ENCODE measurements at regions not wholly inside any gene's neighbourhood (a gene's known extent, or its start where the extent isn't known, plus 50 kb on each side); places are given as distances from the start of the nearest gene placed in this dataset.
"Not testable (repeated sequence)": the region's sequence is repeated elsewhere in the genome, so short reads cannot be mapped to it uniquely, and the experiment has no call there.

DNA sequence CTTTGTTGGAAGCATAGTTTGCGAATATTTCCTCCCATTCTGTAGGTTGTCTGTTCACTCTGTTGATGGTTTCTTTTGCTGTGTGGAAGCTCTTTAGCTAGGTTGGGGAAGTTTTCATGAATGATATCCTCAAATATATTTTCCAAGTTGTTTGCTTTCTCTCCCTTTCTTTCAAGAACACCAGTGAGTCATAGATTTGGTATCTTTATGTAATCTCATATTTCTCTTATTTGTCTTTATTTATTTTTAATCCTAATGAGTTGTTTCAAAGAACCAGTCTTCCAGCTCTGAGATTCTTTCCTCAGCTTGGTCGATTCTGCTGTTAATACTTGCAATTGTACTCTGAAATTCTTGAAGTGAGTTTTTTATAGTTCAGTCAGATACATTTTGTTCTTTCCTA is 628.0 kb upstream of the ID4 start:
- no peak for DNase-seq (ENCODE audit: low read depth in 4 of 4, low spot score in 3 of 4)

DNA sequence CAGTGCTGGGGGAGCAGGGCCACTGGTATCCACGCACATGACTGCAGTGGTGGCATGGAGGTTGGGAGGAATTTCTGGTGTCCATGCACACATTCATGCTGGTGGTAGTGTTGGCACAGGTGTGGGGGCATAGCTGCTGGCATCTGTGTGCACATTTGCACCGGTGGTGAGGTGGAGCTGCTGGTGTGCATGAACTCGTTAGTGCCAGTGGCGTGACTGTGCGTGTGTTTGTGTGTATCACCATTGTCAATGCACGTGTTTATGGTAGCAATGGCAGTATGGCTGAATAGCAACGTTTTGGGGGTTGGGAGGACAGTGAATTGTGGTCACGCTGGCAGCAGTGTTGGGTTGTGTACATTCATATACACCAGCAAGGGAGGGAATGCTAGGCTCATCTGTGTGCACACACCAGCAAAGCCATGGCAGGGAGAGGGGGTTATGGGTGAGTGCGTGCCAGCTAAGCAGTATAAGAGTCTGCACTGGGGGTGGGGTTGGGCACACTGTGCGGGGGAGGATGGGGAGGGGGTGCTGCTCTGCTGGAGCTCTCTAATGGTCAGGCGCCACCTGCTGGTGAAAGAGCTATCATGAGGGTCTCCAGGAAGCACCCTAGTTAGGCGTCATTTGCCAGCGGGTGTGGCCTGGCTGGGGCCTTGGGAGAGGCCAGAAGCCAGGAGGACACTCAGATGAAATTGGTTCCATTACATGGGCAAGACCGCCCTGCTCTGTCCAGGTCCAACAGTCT is 626.1 kb upstream of the ID4 start:
- DNase-seq (ENCODE audit: low read depth in 4 of 4, low spot score in 3 of 4), result no peak

DNA sequence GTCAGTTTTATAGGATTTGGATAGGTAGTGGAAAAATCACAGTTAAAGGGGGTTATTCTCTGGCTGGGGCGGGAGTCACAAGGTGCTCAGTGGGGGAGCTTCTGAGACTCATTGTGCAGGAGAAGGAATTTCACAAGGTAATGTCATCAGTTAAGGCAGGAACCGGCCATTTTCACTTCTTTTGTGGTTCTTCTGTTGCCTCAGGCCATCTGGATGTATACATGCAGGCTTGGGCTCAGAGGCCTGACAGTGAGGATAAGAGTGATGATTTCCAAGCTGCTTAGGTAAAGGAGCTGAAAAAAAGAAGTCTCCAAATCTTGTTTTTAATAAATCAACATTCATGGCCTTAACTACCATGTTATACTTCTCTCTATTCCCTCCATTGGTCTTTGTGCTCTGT is 622.9 kb upstream of the ID4 start:
- DNase-seq (ENCODE audit: low read depth in 4 of 4, low spot score in 3 of 4), result no peak

DNA sequence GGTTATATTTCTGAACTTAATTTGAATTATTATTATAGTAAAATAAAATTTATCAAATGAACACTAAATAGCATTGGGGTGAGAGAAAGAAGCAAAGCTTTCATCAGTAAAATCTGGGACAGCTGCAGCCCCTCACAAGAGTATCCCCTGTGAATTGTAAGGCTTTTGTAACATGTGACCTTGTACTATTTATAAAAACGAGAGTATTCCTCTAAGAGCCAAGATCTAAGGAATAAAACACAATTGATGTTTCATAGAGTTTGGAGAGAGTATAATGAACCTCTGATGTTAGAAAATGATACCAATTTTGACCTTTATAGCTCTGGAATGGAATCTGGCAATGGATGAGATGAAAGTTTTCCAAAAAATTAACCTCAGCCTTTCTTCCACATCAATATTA is 617.2 kb upstream of the ID4 start:
- peak; percentile 5 to 33 (median 20) for DNase-seq (ENCODE audit: low read depth in 4 of 4, low spot score in 3 of 4)

DNA sequence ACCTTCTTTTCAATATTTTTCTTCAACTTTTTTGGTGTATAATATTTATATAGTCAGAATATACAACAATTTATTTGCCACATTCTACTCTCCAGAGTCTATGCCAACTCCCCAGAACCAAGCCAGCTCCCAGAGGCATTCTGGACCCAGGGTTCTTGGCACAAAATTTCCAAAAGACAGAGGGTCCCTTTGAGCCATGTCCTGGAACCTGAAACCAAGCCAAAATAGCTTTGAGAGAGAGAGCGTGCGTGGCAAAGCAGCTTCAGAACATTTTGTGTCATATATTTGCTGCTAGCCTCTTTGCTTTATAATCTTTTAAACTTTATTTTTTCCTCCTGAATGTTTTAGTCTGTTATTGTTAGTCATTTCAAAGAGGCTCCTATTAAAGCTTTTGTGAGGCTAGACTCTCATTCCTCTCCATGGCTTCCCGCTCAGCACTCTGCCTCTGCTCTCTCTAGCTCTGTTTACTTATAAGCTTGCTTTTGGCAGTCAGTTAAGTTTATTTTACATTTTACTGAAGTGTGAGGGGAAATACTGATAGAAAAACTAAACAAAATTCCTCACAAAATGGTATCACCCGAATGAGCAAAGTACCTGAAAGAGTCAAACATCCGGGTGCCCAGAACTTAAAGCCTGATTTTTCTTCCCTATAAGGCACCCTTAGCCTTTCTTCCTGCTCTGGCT is 605.1 kb upstream of the ID4 start:
- no peak for DNase-seq (ENCODE audit: low read depth in 4 of 4, low spot score in 3 of 4)

DNA sequence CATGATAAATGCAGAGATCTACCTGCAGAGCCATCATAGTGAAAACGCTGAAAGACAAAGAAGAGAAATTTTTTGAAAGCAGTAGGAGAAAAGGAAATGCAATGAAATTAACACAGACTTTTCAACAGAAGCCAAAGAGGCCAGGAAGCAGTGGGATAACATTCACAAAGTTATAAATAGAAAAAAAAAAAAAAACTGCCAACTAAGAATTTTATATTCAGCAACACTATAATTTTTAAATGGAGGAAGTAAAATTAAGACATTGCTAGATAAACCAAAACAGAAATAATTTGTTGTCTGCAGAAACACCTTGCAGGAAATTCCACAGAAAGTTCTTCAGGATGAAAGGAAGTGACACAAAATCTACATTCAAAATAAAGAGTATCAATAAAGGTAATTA is 591.5 kb upstream of the ID4 start:
- DNase-seq (ENCODE audit: low read depth in 4 of 4, low spot score in 3 of 4), result no peak

DNA sequence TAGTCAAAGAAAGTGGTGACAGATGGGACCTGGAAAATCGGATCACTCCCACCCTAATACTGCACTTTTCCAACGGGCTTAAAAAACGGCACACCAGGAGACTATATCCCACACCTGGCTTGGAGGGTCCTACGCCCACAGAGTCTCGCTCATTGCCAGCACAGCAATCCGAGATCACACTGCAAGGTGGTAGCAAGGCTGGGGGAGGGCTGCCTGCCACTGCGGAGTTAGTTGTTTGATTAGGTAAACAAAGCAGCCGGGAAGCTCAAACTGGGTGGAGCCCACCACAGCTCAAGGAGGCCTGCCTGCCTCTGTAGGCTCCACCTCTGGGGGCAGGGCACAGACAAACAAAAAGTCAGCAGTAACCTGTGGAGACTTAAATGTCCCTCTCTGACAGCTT is 590.0 kb upstream of the ID4 start:
- not testable (repeated sequence) for DNase-seq (ENCODE audit: low read depth in 4 of 4, low spot score in 3 of 4)

DNA sequence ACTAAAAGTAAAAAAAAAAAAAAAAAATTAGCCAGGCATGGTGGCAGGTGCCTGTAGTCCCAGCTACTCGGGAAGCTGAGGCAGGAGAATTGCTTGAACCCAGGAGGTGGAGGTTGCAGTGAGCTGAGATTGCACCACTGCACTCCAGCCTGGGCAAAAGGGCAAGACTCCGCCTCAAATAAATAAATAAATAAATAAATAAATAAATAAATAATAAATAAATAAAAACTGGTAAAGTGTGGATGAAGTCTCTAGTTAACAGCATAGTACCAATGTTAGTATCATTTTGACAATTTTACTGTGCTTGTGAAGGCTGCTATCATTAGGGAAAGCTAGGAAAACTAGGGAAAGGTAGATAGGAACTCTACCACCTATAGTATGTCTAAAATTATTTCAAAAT is 581.0 kb upstream of the ID4 start:
- not testable (repeated sequence) for DNase-seq (ENCODE audit: low read depth in 4 of 4, low spot score in 3 of 4)

DNA sequence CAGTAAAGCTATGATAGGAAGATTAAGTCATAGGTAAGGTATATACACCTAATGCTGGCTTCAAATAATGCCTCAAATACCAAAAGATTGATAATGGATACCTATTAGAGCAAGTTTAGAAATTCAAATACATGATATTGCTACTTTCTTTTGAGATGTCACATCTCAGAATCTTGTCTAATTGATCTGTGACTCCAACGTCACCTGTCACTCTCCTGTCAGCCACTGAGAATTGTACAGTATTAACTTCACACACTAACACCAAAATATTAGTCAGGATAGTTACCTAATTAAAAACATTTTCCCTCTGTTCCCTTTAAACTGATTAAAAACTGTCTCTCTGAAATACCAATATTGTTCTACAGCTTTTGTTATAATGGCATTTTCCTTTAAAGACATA is 575.5 kb upstream of the ID4 start:
- no peak for DNase-seq (ENCODE audit: low read depth in 4 of 4, low spot score in 3 of 4)

DNA sequence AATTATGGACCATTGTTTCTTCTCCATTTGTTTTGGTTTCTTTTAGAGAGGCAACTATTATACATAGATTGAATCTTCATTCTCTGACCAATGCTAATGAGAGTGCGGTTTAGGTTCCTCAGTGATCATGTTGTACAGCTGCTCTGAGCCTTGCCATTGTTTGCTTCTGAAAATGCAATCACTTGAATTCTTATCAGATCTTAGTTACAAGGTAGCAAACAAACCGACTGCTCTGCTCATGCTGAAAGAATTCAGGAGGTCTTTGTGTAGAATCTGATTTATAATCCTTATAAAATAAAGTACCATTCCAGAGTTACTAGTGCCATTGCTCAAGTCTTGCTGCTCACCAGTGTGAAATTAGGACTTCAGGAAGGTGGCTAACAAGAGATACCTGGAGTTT is 569.1 kb upstream of the ID4 start:
- no peak for DNase-seq (ENCODE audit: low read depth in 4 of 4, low spot score in 3 of 4)

DNA sequence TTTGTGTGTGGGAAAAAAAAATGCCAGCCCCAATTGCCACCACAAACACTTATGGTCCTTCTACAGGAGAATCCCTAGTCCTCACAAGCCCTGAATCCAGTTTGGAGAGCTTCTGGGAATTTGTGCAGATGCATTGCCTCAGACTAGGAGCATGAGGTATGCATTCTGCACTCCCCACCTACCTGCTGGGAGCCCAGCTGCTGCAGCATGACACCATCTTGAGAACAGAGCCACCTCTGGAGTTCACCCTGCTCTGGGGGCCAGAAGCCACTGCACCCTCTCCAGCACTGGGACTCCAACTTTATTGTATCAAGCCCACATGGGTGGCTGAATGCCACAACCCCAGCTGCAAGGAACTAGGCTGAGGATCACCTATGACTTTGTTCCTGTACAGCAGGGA is 568.5 kb upstream of the ID4 start:
- no peak for DNase-seq (ENCODE audit: low read depth in 4 of 4, low spot score in 3 of 4)

DNA sequence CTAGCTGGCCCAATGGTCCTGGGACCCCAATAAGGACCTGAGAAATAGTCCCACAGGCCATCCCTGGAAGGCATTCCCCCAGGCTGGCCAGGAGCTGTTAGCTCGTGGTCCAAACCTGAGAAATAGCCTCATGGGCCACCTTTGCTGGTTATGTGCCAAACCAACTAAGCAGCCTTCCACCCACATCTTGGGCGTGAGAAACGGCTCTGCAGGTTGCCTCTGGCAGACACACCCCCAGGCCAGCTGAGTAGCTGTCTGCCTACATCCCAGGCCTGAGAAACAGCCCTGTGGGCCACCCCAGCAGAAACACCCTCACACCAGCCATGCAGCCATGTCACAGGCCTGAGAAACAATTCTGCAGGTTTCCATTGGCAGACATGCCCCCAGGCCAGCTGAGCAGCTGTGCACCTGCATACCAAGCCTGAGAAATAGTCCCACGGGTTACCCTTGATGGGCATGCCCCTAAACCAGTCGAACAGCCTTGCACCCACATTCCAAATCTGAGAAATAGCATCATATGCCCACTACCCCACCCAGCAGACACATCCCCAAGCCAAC is 567.8 kb upstream of the ID4 start:
- no peak for DNase-seq (ENCODE audit: low read depth in 4 of 4, low spot score in 3 of 4)

DNA sequence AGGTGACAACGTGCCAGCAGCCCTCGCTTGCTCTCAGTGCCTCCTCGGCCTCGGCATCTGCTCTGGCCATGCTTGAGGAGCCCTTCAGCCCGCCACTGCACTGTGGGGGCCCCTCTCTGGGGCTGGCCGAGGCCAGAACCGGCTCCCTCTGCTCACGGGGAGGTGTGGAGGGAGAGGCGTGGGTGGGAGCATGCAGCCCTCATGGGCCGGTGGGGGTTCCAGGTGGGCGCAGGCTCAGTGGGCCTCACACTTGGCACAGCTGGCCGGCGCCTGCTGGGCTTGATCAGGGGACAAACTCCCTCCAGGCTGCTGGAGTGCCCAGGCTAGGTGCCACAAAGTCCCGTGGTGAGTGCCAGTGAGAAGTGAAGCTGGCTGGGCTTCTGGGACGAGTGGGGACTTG is 566.6 kb upstream of the ID4 start:
- no peak for DNase-seq (ENCODE audit: low read depth in 4 of 4, low spot score in 3 of 4)

DNA sequence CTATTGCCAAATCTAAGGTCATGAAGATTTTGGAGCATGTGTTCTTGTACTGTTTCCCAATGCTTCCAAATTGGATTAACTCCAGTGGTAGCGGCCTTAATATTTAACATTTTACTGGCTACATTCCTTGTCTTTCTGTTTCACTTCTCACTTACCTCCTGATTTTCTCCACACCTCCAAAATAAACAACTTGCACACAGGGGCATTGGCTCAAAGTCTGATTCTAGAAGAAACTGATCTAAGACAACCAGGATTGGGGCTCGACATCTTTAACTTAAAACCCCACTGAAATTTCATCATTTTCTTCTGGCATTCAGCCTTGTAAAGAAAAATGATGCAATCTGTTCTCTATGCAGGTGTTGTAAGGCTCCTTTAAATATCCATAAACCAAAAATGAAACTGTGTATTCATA is 557.9 kb upstream of the ID4 start:
- DNase-seq (ENCODE audit: low read depth in 4 of 4, low spot score in 3 of 4), result no peak

DNA sequence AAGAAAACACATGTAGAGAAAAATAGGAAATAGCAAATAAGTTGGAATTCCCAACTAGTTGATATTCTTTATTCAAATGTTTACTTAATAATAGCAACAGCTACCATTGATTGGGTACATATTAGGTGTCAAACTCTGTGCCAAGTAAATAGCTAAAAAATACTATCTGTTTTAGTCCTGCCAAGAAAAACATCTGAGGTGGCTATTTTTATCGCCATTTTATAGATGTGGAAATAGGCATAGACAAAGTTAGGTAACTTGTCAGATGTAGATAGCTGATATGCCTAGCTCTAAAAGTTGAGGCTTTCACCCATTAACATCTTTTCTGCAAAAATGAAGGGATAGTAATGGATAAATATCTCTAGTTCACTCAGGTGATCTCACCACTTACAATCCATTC is 549.2 kb upstream of the ID4 start:
- no peak for DNase-seq (ENCODE audit: low read depth in 4 of 4, low spot score in 3 of 4)

DNA sequence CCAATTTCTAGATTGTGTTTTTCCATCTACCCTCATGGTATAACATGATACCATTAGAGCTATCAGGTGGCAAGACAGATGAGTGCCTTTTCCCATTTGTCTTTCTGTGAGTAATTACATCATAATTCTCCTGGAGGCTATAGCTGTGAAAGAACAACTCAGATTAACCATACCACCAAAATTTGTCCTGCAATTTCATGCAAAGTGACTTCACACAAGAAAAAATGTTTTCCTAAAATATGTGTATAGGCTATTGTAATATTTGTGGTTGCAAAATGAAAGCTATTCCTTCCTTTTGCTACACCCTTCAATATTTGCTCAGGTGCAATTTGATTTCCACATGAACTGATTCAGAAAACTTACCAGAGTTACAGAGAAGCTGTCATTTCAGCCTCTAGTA is 547.7 kb upstream of the ID4 start:
- DNase-seq (ENCODE audit: low read depth in 4 of 4, low spot score in 3 of 4), result no peak

DNA sequence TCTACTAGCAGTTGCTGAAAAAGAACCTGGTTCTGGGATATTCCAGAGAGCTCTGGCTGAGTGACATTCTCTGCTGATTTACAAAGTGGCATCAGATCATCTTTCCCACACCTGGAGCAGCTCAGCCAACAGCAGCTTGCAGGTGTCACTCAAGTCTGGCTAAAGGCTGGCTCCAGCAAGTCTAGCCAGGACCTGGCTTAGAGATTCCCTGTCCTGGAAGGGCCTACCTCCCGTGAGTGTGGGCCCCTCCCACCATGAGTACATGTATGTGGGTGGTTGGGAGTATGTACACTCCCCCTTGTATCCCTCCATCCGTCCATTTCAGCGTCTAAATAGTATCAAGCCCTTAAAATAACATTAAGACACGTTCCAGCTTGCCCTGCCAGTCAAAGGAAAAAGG is 539.3 kb upstream of the ID4 start:
- no peak for DNase-seq (ENCODE audit: low read depth in 4 of 4, low spot score in 3 of 4)

DNA sequence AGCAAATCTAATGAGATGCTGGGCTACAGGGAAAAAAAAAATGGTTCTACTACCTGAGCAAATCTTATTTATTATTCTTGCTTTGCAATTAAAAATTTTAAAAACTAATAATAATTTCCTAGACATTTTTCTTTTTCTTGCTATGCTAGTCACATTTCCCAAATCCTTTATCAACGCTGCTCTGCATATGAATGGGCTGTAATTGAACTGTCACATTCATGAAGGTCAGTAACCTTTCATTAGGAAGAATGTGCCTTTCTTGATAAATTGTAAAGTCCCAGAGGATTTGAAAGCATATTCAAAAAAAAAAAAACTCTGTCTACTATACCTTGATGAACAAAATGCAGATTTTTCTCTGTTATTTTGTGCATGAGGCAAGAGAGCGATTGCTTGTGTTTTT is 538.7 kb upstream of the ID4 start:
- no peak for DNase-seq (ENCODE audit: low read depth in 4 of 4, low spot score in 3 of 4)

DNA sequence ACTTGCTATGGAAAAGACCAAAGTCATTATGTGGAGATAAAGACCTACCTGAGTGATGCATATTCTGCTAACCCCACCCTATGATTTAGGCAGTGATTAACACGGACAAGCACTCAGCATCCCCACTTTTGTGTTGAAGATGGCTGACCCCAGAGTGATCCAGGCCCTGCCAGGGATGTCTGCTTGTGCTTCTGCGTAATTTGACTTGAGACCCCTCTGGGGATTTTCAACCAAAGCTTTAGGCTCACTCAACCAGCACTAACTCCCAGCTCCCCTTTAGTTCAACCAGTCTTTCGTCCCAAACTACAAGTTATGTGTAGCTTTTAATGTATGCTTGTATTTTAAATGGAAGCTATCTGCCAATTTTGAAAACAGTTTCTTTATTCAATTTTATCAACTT is 538.0 kb upstream of the ID4 start:
- no peak for DNase-seq (ENCODE audit: low read depth in 4 of 4, low spot score in 3 of 4)

DNA sequence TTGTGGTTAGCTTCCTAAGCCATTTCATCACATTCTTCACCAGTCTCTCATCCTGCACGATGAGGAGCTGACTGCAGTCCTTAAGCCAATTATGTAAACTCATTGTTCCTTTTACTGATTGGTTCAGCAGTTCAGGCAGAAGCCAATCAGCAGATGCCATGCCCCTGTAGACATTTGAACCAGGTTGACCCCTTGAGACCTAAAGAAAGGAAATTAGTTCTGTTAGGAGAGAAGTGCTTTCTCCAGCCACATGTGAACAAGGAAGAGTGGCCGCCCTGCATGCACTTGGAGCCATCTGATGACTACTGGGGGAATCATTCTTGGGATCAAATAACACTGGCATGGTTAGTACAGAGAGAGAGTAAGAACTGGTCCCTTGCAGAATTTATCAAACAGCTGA is 535.2 kb upstream of the ID4 start:
- no peak for DNase-seq (ENCODE audit: low read depth in 4 of 4, low spot score in 3 of 4)

DNA sequence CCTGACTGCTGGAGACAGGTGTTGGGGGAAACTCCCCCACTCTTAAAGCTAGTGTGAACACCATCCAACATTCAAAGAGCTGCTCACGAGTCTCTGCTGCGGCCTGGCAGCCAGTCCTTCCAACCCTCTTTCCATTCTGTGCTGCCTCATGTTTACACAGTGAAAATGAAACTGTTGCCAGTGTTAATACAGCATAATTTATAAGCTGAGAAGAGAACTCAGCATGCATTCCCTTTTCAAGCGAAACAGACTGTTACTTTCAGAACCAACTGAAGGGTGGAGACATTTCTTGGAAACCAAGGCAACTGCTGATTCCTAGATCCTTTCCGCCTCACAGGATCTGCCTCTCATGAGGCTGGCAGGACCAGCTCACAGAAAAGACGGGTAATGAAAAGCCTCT is 533.8 kb upstream of the ID4 start:
- no peak for DNase-seq (ENCODE audit: low read depth in 4 of 4, low spot score in 3 of 4)

DNA sequence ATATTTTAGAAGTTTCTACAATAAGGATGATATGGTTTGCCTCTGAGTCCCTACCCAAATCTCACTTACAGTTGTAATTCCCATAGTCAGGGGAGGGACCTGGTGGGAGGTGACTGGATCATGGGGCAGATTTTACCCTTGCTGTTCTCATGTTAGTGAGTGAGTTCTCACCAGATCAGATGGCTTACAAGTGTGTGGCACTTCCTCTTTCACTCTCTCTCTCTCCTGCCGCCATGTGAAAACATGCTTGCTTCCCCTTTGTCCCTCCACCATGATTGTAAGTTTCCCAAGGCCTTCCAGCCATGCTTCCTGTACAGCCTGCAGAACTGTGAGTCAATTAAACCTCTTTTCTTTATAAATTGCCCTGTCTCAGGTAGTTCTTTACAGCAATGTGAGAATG is 527.5 kb upstream of the ID4 start:
- DNase-seq (ENCODE audit: low read depth in 4 of 4, low spot score in 3 of 4), result no peak

All from right renal pelvis (tissue), 4 donors.